ENCODE measurements at regions not wholly inside any gene's neighbourhood (a gene's known extent, or its start where the extent isn't known, plus 50 kb on each side); places are given as distances from the start of the nearest gene placed in this dataset.

DNA sequence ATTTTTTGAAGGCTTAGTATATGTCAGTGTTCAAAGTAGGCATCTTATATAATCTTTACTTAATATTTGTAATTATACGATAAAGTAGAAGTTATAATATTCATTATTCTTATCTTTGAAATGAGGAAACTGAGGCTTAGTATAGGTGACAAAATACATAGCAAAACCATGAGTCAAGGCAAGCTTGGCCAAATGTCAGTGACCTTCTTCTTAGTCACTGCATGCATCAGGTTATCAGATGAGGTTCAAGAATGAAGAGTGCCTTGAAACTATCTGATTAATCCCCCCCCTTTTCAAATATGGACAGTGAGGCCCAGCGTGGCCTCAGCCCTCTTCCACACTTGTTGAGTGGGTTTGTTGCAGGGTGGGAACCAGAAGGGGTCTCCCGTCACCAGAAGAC is 59.3 kb downstream of the PMAIP1 start:
- POLR2A ChIA-PET, result interaction anchor here (0.7 to 2.4 kb wide), 4 partner anchors 31 to 60 kb away, joined by 3 to 9 read pairs (median 4); no protein-coding TSS in a partner anchor
- H3K9me3 ChIP-seq (replicated peaks; ENCODE audit: control insufficient read depth, insufficient read depth, low read length), result no peaks in the 10 kb centered on the region
- TF ChIP-seq POU2F2 (IDR thresholded peaks at IDR 0.05; ENCODE audit: borderline replicate concordance, low read depth, low read length) (no peak), LARP7 (IDR thresholded peaks at IDR 0.05) (no peak), NKRF (conservative IDR thresholded peaks at IDR 0.05) (no peak), ESRRA (IDR thresholded peaks at IDR 0.05; ENCODE audit: low read length) (no peak), TARDBP (IDR thresholded peaks at IDR 0.05; ENCODE audit: borderline replicate concordance) (no peak), CREM (IDR thresholded peaks at IDR 0.05; ENCODE audit: low read depth) (no peak), KDM1A (IDR thresholded peaks at IDR 0.05; ENCODE audit: borderline replicate concordance) (no peak)
- H3K79me2 ChIP-seq (ENCODE audit: control insufficient read depth, insufficient read depth, low read length), result no peaks in the 10 kb centered on the region
- SMC1A ChIA-PET (ENCODE audit: uncharacterized antibody, unreplicated experiment), result interaction anchor here (1.0 to 3.3 kb wide), 9 partner anchors 10 to 123 kb away, joined by 3 to 12 read pairs (median 7); partner anchors contain the start of gene PMAIP1
- no peak overlapping the region for H2AFZ ChIP-seq (ENCODE audit: control insufficient read depth, low read depth, low read length)
- no peaks in the 10 kb centered on the region for H4K20me1 ChIP-seq (ENCODE audit: control insufficient read depth, insufficient read depth)
- H3K27ac ChIP-seq (ENCODE audit: control insufficient read depth, insufficient read depth), result no peak overlapping the region
- RAD21 ChIA-PET (ENCODE audit: unreplicated experiment), result interaction anchor here (0.7 to 1.8 kb wide), 4 partner anchors 32 to 59 kb away, joined by 3 to 6 read pairs (median 4); no protein-coding TSS in a partner anchor
- H3K9ac ChIP-seq (ENCODE audit: control insufficient read depth, insufficient read depth, low read length), result no peak overlapping the region
- WGBS (ENCODE audit: insufficient coverage, insufficient replicate concordance, low lambda C conversion rate, missing lambda C conversion rate), result 95% methylated on average over 3 of the region's 3 CpGs
- no peak for ATAC-seq
- no peak for FAIRE-seq
- no peaks in the 10 kb centered on the region for H3K27me3 ChIP-seq (replicated peaks in 1 of 2; ENCODE audit: control insufficient read depth in 2 of 2, insufficient read depth in 2 of 2, low read length in 1 of 2)
- H3K4me1 ChIP-seq (ENCODE audit: control insufficient read depth, insufficient read depth, low read length), result peaks cover 41% of the 10 kb centered on the region
- DNase-seq (ENCODE audit: low read depth, low spot score), result no peak
- intact Hi-C loops (cut with micrococcal nuclease; ENCODE audit: unreplicated experiment), result no loop called here
- no peaks in the 10 kb centered on the region for H3K36me3 ChIP-seq (ENCODE audit: control insufficient read depth in 2 of 2, insufficient read depth in 2 of 2, low read length in 1 of 2)
- CTCF ChIA-PET, result interaction anchor here (0.8 to 2.1 kb wide), 5 partner anchors 8 to 124 kb away, joined by 3 to 6 read pairs (median 4); no protein-coding TSS in a partner anchor
- BruUV-seq (replicated peaks), result no TSS peak
- in situ Hi-C loops (cut with MboI), result no loop called here
- no peak overlapping the region for H3K4me3 ChIP-seq
- no peak overlapping the region for H3K4me2 ChIP-seq (ENCODE audit: control insufficient read depth, insufficient read depth)

All from GM12878 (cell line).